ENCODE measurements at regions not wholly inside any gene's neighbourhood (a gene's known extent, or its start where the extent isn't known, plus 50 kb on each side); places are given as distances from the start of the nearest gene placed in this dataset.

DNA sequence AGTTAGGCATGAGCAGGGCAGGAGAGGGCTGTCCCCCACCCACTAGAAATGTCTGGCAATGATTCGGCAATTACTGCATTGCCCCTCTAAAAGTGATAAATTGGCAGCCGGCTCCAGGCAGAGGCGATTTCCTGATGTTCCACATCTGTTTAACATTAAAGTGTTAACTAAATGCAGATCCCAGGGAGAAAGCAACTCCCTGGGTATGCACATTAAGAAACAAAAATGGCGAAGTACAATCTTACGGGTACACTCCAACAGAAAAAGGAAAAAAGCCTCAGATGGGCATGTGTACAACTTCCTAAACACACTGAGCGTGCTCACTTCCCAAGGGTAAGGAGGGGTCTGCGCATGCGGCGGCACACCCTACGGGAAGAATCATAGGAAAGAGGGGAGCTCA lies 314.4 kb downstream of the CASP12 start:
- Histone ChIP-seq H3K27ac (ENCODE audit: insufficient read depth, low read length) (no peak overlapping the region), H2AK9ac (replicated peaks; ENCODE audit: low read depth, low read length, poor library complexity) (no peak overlapping the region), H3K4ac (ENCODE audit: low read depth, low read length) (no peak overlapping the region), H2BK120ac (ENCODE audit: low read depth, low read length) (no peak overlapping the region), H3K36me3 (ENCODE audit: control insufficient read depth, insufficient read depth, low read length) (no peaks in the 10 kb centered on the region), H3K9ac (ENCODE audit: low read depth, low read length) (no peak overlapping the region), H4K20me1 (ENCODE audit: insufficient read depth, low read length) (no peaks in the 10 kb centered on the region), H3K79me1 (ENCODE audit: low read depth in 1 of 2, low read length in 2 of 2) (no peaks in the 10 kb centered on the region), H2BK20ac (ENCODE audit: low read depth, low read length) (no peak overlapping the region), H3K23ac (ENCODE audit: low read depth, low read length) (no peak overlapping the region), H3K18ac (ENCODE audit: low read depth, low read length) (no peak overlapping the region), H3K27me3 (ENCODE audit: control insufficient read depth, insufficient read depth, low read length) (no peaks in the 10 kb centered on the region), H3K4me3 (ENCODE audit: insufficient read depth, low read depth, low read length) (no peak overlapping the region), H4K5ac (ENCODE audit: low read depth, low read length) (no peak overlapping the region), H4K8ac (ENCODE audit: low read depth in 2 of 2, low read length in 2 of 2) (no peak overlapping the region), H3K9me3 (ENCODE audit: control insufficient read depth, insufficient read depth, low read length) (no peaks in the 10 kb centered on the region), H2BK5ac (ENCODE audit: low read depth, low read length, poor library complexity, severe bottlenecking) (no peak overlapping the region), H2BK15ac (ENCODE audit: low read depth, low read length) (no peak overlapping the region), H2AFZ (replicated peaks; ENCODE audit: low read length, poor library complexity) (no peak overlapping the region), H4K91ac (ENCODE audit: insufficient read depth, low read depth, low read length) (no peak overlapping the region), H2AK5ac (ENCODE audit: low read depth, low read length) (no peak overlapping the region), H3K9me1 (ENCODE audit: insufficient read depth, low read length) (no peaks in the 10 kb centered on the region), H3K14ac (replicated peaks; ENCODE audit: low read depth, low read length) (no peak overlapping the region), H3K4me1 (ENCODE audit: control insufficient read depth, insufficient read depth, low read length) (no peaks in the 10 kb centered on the region), H3K56ac (ENCODE audit: extremely low read depth, insufficient read depth, low read length) (no peak overlapping the region), H3K4me2 (ENCODE audit: low read depth, low read length) (no peak overlapping the region)
- BruUV-seq (replicated peaks): no TSS peak
- DNase-seq (no peak), ATAC-seq (ENCODE audit: low read depth) (no peak)
- WGBS, 2 experiments (ENCODE audit: extremely low coverage in 2 of 2, insufficient read length in 1 of 2): no CpG with 5 or more reads among the region's 10 CpGs
- dilution Hi-C loops (cut with HindIII; ENCODE audit: low sequenced_read_pairs, unreplicated experiment) (no loop called here), intact Hi-C loops (cut with micrococcal nuclease) (no loop called here), in situ Hi-C loops (cut with MboI; ENCODE audit: low sequenced_read_pairs) (no loop called here)
- ChIA-PET CTCF (no interaction called here), POLR2A (ENCODE audit: unreplicated experiment) (no interaction called here)
- TF ChIP-seq BHLHE40 (IDR thresholded peaks at IDR 0.05; ENCODE audit: low read depth, low read length): no peak
- TF ChIP-seq MXI1 (IDR thresholded peaks at IDR 0.05; ENCODE audit: borderline replicate concordance, low read depth, low read length): no peak
- TF ChIP-seq MAZ (IDR thresholded peaks at IDR 0.05; ENCODE audit: borderline replicate concordance, low read depth, low read length): no peak
- TF ChIP-seq NFE2L2 (IDR thresholded peaks at IDR 0.05; ENCODE audit: low read depth, low read length): no peak
- no peak for TF ChIP-seq POLR2A (IDR thresholded peaks at IDR 0.05; ENCODE audit: low read depth, low read length)
- TF ChIP-seq, protein P1, sequence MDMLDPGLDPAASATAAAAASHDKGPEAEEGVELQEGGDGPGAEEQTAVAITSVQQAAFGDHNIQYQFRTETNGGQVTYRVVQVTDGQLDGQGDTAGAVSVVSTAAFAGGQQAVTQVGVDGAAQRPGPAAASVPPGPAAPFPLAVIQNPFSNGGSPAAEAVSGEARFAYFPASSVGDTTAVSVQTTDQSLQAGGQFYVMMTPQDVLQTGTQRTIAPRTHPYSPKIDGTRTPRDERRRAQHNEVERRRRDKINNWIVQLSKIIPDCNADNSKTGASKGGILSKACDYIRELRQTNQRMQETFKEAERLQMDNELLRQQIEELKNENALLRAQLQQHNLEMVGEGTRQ (IDR thresholded peaks at IDR 0.05; ENCODE audit: low read depth, low read length): no peak
- TF ChIP-seq, protein P2, sequence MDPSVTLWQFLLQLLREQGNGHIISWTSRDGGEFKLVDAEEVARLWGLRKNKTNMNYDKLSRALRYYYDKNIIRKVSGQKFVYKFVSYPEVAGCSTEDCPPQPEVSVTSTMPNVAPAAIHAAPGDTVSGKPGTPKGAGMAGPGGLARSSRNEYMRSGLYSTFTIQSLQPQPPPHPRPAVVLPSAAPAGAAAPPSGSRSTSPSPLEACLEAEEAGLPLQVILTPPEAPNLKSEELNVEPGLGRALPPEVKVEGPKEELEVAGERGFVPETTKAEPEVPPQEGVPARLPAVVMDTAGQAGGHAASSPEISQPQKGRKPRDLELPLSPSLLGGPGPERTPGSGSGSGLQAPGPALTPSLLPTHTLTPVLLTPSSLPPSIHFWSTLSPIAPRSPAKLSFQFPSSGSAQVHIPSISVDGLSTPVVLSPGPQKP (IDR thresholded peaks at IDR 0.05; ENCODE audit: borderline replicate concordance, low read depth, low read length): no peak
- no peak for TF ChIP-seq RCOR1 (IDR thresholded peaks at IDR 0.05; ENCODE audit: insufficient replicate concordance, low read length)
- no peak for TF ChIP-seq CEBPB (IDR thresholded peaks at IDR 0.05; ENCODE audit: low read depth, low read length)
- TF ChIP-seq FOS (IDR thresholded peaks at IDR 0.05; ENCODE audit: low read depth, low read length): no peak
- no peak for TF ChIP-seq CHD1 (IDR thresholded peaks at IDR 0.05; ENCODE audit: low read depth, low read length)
- no peak for TF ChIP-seq RAD21 (IDR thresholded peaks at IDR 0.05; ENCODE audit: low read length)

Measured in IMR-90 (cell line).